Lower leg skin (tissue), 4 donors: ENCODE measurements at regions not wholly inside any gene's neighbourhood (a gene's known extent, or its start where the extent isn't known, plus 50 kb on each side); places are given as distances from the start of the nearest gene placed in this dataset.
"Not testable (repeated sequence)": the region's sequence is repeated elsewhere in the genome, so short reads cannot be mapped to it uniquely, and the experiment has no call there.

Experiments
- DNase-seq, 2 donors: peaks; one replicate each; pipeline ENCODE4 v3.0.0-alpha.2; 2019; ENCODE audit warnings: low spot score in 2 of 2
- H3K4me3 ChIP-seq: fragments of 200-600 bp; sonication (generic); 2 replicates; pipeline ENCODE4 v1.5.1; 2017; ENCODE audit warnings: mild to moderate bottlenecking, low read depth; ENCODE audit not compliant: poor library complexity, severe bottlenecking
- CTCF ChIP-seq, 3 donors: fragments of 450-650 bp; IDR thresholded peaks; one replicate each; pipeline ENCODE4 v1.5.1; 2016; ENCODE audit warnings: antibody characterized with exemption in 3 of 3, mild to moderate bottlenecking in 3 of 3, moderate library complexity in 2 of 3
- POLR2A ChIP-seq, 2 donors: fragments of 450-650 bp; IDR thresholded peaks; one replicate each; pipeline ENCODE4 v1.6.1; 2016 to 2017; ENCODE audit warnings: antibody characterized with exemption in 2 of 2, mild to moderate bottlenecking in 1 of 2, moderate library complexity in 1 of 2
- WGBS, 2 donors: methylation state at CpG; one replicate each; pipeline ENCODE4 v1.1.5; 2018; 5-methylcytosine and 5-hydroxymethylcytosine counted together
- intact Hi-C: fragments of 100-400 bp; cut with DNase I; formaldehyde crosslinking; loops from one replicate; pipeline ENCODE4 v1.15.0; 2023; ENCODE audit warnings: low total_unique reads

DNA sequence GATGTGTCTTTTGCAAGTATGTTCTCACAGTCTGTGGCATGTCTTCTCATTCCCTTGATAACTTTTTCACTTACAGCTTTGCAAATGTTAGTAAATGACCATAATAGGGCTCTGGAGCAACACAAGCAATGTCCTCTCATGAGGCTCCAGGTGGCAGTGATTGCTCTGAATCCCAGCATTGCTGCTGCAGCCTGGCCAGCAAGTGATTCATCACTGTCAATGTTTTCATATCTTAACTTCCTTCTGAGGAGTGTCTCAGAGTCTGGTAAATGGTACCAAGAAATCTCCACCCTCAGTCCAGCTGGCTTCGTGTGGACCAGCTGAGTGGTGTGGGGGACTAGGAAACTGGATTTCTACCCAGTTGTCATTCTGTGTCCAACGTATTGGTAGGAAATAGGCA, 139.6 kb downstream of the MYLK4 start:
- TF ChIP-seq POLR2A (IDR thresholded peaks at IDR 0.05) (no peak), CTCF (IDR thresholded peaks at IDR 0.05) (no peak)
- 60% methylated on average over 2 of the region's 2 CpGs for WGBS, 2 donors
- H3K4me3 ChIP-seq, result no peak overlapping the region
- DNase-seq, result no peak
- intact Hi-C loops, result no loop called here

GRCh38 chr6:2608503-2608902, 142.2 kb downstream of the MYLK4 start:
- no peak overlapping the region for H3K4me3 ChIP-seq
- intact Hi-C loops, result no loop called here
- no peak for TF ChIP-seq POLR2A (IDR thresholded peaks at IDR 0.05)
- TF ChIP-seq CTCF (IDR thresholded peaks at IDR 0.05), result no peak
- WGBS, 2 donors, result 27 to 36% methylated on average over 4 of the region's 4 CpGs
- DNase-seq, result no peak

- WGBS, 2 donors, result 80 to 89% methylated on average over 3 of the region's 3 CpGs
- no peak for DNase-seq
- H3K4me3 ChIP-seq, result no peak overlapping the region
- intact Hi-C loops, result no loop called here
- TF ChIP-seq CTCF (IDR thresholded peaks at IDR 0.05) (no peak), POLR2A (IDR thresholded peaks at IDR 0.05) (no peak)
Observed at GRCh38 chr6:2600363-2600762, 150.4 kb downstream of the MYLK4 start.

- WGBS, 2 donors, result 92 to 93% methylated on average over 5 of the region's 5 CpGs
- no peak for TF ChIP-seq CTCF (IDR thresholded peaks at IDR 0.05)
- TF ChIP-seq POLR2A (IDR thresholded peaks at IDR 0.05), result no peak
- no peak for DNase-seq
- H3K4me3 ChIP-seq, result no peak overlapping the region
- intact Hi-C loops, result no loop called here
Observed at GRCh38 chr6:2599817-2600216, 150.9 kb downstream of the MYLK4 start.

DNA sequence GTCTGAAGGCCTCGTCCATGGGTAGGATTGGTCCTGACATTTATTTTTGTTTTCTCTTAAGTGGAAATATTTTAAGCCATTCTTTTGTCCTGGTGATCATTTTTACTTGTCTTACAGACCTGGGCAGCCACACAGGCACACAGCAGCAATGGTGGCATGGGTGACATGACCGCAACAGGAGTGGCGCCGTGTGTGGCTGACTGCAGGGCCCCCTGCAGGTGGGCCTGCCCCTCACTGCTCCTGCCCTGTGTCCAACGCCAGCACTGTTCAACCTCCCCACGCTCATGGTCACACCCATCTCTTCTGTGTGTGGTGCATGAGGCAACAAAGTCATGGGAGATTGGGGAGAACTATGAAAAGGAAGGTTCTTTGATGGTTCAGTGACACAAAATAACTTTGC, 151.9 kb downstream of the MYLK4 start:
- WGBS, 2 donors, result 90 to 94% methylated on average over 6 of the region's 6 CpGs
- H3K4me3 ChIP-seq, result no peak overlapping the region
- TF ChIP-seq CTCF (IDR thresholded peaks at IDR 0.05) (no peak), POLR2A (IDR thresholded peaks at IDR 0.05) (no peak)
- DNase-seq, result no peak
- intact Hi-C loops, result no loop called here

DNA sequence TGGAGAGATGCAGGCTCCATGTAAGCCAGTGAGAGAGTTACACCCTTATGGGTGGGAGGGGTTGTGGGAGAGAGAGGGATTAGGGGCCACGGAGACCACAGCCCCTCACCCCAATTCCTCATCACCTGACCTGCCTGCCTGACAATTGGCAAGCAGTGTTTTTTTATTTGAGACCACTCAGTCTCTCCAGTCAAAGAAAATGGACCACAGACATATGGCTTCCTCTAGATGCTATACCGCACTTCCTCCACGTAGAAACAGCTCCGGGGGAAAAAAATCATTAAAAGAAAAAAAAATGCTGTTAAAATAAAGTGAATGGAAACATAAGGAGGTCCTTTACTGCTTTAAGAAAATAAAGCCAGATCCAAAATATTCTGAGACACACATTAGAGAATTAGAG, 152.7 kb downstream of the MYLK4 start:
- 62 to 68% methylated on average over 4 of the region's 4 CpGs for WGBS, 2 donors
- intact Hi-C loops, result no loop called here
- DNase-seq, result no peak
- no peak for TF ChIP-seq POLR2A (IDR thresholded peaks at IDR 0.05)
- TF ChIP-seq CTCF (IDR thresholded peaks at IDR 0.05), result no peak
- no peak overlapping the region for H3K4me3 ChIP-seq

DNA sequence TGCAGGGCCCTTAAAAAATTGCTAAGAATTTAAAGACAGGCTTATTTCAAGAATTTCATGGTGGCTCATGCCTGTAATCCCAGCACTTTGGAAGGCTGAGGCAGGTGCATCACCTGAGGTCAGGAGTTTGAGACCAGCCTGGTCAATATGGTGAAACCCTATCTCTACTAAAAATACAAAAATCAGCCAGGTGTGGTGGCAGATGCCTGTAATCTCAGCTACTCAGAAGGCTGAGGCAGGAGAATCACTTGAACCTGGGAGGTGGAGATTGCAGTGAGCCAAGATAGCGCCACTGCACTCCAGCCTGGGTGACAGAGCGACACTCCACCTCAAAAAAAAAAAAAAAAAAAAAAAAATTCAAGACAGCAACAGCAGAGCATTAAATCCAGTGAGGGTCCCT, 153.3 kb downstream of the MYLK4 start:
- WGBS, 2 donors, result 96 to 97% methylated on average over 2 of the region's 2 CpGs
- DNase-seq, intact Hi-C loops, H3K4me3 ChIP-seq: not testable (repeated sequence)
